Hepatocyte (in vitro differentiated cells): ENCODE measurements at regions not wholly inside any gene's neighbourhood (a gene's known extent, or its start where the extent isn't known, plus 50 kb on each side); places are given as distances from the start of the nearest gene placed in this dataset.

ENCODE experiments used
- CTCF ChIP-seq: fragments of 200-600 bp; sonication (generic); IDR thresholded peaks from 2 replicates; pipeline ENCODE4 v1.5.1; 2016; ENCODE audit warnings: antibody characterized with exemption, mild to moderate bottlenecking; ENCODE audit not compliant: poor library complexity
- EZH2phosphoT487 ChIP-seq: fragments of 200-600 bp; sonication (generic); IDR thresholded peaks from one replicate; pipeline ENCODE4 v1.6.1; 2018; ENCODE audit warnings: antibody characterized with exemption, mild to moderate bottlenecking, low read depth, moderate library complexity; ENCODE audit not compliant: unreplicated experiment, severe bottlenecking

DNA sequence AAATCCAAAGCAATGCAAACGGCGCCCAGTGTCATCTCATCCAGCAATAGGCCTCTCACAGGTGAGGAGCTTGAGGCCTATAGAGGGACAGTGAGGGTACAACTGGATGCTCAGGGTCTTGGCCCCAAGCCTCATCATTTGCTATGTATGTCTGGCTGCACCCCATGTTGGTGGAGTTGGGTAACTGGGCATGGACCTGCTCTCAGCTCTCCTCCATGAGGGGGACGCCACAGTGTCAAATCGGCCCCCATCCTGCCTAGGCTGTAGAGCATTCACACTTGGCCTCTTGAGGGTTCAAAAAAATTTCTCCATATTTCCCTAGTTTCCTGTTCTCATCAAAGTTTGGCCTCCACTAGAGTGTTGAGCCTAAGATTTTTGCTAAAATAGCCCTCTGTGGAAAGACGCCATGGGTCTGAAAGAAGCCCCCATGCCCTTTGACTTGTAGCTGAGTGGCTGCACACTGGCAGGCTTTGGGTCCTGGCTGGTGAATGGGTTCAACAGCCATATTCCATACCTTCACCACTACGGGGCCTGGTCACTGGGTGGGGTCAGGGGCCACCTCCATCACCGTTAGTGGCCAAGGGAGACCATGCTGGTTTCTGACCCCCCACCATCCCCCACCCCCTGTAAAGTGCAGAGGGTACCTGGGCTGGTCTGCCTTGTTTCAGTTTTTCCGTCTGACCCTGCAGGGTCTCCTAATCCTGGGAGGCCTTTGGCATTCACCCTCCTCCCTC is 132.3 kb upstream of the TBX20 start:
- TF ChIP-seq CTCF (no peak), EZH2phosphoT487 (no peak)
